ENCODE measurements at regions not wholly inside any gene's neighbourhood (a gene's known extent, or its start where the extent isn't known, plus 50 kb on each side); places are given as distances from the start of the nearest gene placed in this dataset.

- no peak overlapping the region for H3K4me3 ChIP-seq (replicated peaks; ENCODE audit: low read depth, low read length)
- no peak for DNase-seq (ENCODE audit: extremely low read depth, low read depth)
- no peak for TF ChIP-seq CTCF (IDR thresholded peaks at IDR 0.05; ENCODE audit: low read depth, low read length, missing control alignments)
These were observed 143.5 kb upstream of the UBL3 start for GRCh38 chr13:29993716-29994488.

DNA sequence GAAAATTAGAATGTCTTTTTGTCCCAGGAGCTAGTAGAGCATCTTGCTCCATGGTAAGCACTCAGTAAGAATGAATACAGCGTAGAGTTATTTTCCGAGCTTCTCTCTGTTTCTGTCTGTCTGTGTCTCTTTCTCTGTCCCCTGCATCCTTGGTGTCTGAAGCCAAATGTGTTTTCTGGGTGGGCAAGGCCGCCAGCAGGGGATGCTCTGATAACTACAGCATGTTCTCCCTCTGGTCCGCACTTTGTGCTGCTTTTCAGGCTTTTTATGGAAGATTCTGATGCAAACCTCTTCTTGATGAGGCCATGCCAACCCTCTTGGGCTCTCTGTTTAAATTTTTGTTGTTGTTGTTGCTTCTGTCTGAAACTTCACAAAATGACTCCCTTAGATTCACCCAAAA is 142.8 kb upstream of the UBL3 start:
- H3K4me3 ChIP-seq (replicated peaks; ENCODE audit: low read depth, low read length) = no peak overlapping the region
- DNase-seq (ENCODE audit: extremely low read depth, low read depth) = no peak
- peak; percentile 17 for TF ChIP-seq CTCF (IDR thresholded peaks at IDR 0.05; ENCODE audit: low read depth, low read length, missing control alignments)

GRCh38 chr13:29991343-29991742 is 140.9 kb upstream of the UBL3 start:
- no peak for TF ChIP-seq CTCF (IDR thresholded peaks at IDR 0.05; ENCODE audit: low read depth, low read length, missing control alignments)
- peak; percentile 61 for DNase-seq (ENCODE audit: extremely low read depth, low read depth)
- no peak overlapping the region for H3K4me3 ChIP-seq (replicated peaks; ENCODE audit: low read depth, low read length)

GRCh38 chr13:29987340-29987739 is 136.9 kb upstream of the UBL3 start:
- no peak for DNase-seq (ENCODE audit: extremely low read depth, low read depth)
- no peak for TF ChIP-seq CTCF (IDR thresholded peaks at IDR 0.05; ENCODE audit: low read depth, low read length, missing control alignments)
- H3K4me3 ChIP-seq (replicated peaks; ENCODE audit: low read depth, low read length) = no peak overlapping the region

DNA sequence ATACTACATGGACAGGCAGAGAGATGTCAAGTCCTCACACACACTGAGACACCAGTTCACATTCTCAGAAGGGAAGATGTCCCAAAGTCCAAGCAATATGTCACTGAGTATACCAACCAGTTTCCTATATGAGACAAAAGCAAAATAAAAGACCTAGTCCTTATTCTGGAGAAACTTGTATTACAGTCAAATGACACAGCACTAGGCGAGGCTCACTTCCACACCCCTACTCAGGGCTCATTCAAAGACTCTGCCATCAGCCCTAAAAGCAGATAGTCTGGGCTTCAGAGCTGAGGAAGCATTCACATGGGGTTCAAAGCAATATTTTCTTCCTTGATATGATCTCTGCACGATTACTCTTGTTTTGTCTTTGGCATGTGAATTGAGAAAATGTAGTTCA is 129.9 kb upstream of the UBL3 start:
- H3K4me3 ChIP-seq (replicated peaks; ENCODE audit: low read depth, low read length) = no peak overlapping the region
- no peak for DNase-seq (ENCODE audit: extremely low read depth, low read depth)
- no peak for TF ChIP-seq CTCF (IDR thresholded peaks at IDR 0.05; ENCODE audit: low read depth, low read length, missing control alignments)

DNA sequence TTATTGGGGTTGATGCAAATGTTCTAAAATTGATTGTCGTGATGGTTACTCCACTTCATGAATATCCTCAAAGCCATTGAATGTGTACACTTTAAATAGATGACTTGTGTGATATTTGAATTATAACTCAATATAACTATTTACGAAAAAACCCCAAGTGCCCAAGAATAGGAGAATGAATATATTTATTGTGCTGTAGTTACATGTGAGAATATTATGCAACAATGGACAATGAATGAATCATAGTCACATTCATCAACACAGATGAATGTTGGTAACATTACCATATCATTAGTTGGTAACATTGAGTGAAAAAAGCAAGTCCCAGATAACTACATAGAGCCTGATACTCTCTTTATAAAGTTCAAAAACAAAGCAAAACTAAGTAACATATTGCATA is 127.8 kb upstream of the UBL3 start:
- TF ChIP-seq CTCF (IDR thresholded peaks at IDR 0.05; ENCODE audit: low read depth, low read length, missing control alignments) = no peak
- DNase-seq (ENCODE audit: extremely low read depth, low read depth) = no peak
- no peak overlapping the region for H3K4me3 ChIP-seq (replicated peaks; ENCODE audit: low read depth, low read length)

Data from HFF-Myc (cell line).